DMS 273 treated with DMSO at 0.1 percent for 48 hours (cell line): ENCODE measurements at regions not wholly inside any gene's neighbourhood (a gene's known extent, or its start where the extent isn't known, plus 50 kb on each side); places are given as distances from the start of the nearest gene placed in this dataset.

Source experiments
- DNase-seq: peaks from one replicate; lab custom pipeline; 2025; lab: John Stamatoyannopoulos, UW

DNA sequence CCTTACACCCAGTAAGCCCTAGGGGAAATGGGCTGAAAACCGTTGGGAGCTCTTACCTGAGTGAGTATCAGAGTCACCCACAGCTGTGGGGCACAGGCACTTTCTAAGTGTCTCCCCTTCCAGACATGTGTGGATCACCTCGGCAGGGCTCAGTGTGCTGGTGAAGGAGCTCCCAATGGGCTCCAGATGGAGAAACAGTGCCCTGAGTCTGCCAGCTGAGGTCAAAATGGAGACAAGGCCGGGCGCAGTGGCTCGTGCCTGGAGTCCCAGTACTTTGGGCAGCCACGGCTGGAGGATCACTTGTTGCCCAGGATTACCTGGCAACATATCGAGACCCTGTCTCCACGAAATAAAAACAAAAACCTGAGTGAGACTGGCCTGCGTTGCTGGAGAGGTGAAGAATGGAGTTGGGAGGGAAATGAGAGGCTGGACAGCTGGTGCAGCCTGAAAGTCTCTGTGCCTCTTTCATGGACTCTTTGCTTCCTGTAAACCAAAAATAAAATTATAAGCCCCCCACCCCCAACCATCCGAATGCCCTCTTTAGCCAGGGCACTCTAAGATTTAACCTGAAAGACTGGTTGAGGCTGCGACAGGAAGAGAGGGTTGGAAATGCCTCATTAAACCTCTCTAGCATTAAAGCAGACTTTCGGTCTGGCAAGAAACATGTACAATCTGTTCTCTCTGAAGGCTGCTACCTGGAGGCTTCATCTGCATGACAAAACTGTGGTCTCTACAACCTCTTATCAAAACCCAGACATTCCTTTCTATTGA is 111.8 kb downstream of the SNX19 start:
- no peak for DNase-seq

DNA sequence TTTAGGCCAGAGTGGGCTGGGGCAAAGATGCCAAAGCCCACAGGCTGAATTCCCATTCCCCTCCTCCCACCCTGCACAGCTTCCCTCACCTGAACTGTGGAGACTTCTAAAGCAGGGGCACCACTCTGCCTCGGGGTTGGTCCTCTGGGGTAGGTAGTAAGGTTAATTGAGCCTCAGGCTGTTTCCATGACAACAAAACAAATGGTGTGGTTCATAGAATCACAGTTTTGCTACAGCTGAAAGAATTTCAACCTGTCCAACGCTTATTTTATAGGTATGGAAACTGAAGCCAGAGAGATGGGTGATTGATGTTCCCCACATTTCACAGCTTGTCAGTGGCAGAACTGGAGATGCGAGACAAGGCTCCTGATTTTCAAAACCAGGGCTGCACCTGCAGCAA is 109.5 kb downstream of the SNX19 start:
- no peak for DNase-seq

DNA sequence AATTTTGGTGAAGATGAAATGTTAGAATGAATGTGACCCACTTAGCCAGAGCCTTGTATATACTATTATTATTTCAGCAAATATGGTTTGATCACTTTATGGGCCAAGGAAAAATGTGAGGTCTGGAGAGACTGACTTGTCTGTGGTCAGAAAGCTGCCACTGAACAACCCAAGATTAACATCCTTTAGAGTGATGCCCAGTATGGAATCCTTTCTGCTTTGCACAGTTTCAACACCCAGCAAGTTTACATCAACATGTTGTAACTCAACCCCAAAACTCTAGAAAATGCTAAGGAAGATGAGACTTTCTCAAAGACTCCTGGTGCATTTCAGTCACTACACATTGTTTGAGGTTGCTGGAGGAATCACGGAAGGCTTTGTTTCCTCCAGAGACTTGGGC is 107.7 kb downstream of the SNX19 start:
- DNase-seq: no peak

DNA sequence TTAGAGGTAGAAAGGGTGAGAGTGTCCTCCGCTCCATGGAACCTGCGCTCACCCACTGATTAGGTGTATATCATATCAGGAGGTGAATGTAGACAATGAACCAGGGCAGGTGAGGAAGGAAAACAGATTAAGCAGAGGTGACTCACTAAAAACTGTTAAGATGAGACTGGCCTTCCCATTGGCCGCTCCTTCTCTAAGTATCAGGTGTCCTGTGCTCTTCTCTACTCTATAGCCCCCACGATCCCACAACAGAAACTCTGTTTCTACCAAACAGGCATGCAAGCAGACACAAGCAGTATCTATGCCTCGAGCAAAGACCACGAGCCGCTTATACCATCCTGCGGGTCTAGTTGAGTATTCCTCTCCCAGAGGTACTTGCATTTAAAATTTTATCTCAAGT is 103.1 kb downstream of the SNX19 start:
- DNase-seq: no peak

DNA sequence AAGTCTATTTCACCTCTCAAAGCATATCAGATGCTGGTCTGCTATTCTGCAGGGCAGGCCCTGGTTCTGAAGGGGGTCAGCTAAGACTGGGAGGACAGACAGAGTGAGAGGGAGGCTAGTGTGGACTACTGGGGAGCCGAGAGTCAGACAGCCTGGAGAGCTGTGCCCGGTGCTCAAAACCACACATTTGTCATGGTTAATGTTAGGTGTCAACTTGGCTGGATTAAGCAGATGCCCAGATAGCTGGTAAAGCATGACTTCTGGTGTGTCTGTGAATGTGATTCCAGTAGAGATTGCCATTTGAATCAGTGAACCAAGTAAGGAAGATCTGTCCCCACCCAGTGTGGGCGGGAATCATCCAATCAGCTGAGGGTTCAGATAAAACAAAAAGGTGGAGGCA is 102.6 kb downstream of the SNX19 start:
- DNase-seq: no peak

DNA sequence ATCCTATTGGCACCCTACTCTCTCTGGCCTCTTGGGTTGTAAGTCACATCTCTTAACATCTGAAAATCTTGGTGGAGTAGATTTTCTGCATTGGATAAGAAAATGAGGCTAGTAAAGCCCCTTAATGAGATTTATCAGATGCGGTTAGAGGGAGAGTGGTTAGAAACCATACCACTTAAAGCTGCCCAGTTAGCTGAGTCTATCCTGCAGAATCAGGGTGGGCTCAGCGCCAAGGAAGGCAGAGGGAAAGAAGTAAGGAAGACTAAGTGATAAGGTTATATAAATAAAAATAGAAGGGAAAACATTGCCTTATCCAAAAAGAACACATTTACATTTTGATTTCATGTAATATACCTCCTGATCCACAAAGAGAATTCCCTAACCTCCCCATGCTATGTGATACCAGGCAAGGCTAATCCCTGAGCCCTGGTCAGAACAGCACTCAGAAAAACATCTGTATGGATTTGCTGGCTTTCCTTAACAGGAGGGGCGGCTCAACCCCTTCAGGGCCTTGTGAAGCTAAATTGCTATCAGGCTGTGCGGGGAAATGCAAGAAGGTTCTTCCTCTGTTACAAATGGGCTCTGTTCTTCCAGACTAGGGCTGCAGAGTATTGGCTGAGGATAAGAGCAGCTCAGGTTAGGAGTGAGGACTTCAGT is 101.7 kb downstream of the SNX19 start:
- DNase-seq: no peak

DNA sequence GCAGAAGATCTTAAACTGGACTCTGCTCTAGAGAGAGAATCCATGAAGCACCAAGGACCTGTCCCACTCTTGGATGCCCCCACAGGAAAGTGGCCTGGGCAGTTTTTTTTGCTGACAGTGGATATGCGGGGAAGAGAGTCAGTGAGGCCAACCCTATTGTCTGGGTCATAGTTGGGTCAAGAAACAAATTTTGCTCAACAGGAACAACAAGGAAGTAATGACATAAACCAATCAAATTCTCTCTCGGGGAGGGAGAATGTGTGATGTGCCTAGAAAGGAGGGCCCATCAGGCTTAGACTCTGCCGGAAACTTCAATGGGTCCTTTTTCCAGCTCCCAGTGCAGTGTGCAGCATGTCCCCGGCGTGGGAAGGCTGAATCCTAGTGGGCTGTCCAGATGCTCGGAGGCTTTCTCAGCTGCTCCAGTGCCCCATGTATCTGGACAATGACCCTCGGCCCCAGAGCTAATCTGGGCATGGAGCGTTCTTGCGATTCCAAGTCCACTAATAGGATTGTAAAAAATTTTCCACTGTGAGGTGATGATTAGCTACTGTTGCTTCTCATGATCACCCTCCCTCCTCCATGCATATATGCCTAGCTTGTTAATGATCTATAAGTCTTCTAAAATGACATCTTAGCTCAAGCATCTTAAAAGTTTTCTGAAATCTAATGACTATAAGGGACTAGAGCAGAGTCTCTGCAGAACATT is 101.0 kb downstream of the SNX19 start:
- DNase-seq: no peak

DNA sequence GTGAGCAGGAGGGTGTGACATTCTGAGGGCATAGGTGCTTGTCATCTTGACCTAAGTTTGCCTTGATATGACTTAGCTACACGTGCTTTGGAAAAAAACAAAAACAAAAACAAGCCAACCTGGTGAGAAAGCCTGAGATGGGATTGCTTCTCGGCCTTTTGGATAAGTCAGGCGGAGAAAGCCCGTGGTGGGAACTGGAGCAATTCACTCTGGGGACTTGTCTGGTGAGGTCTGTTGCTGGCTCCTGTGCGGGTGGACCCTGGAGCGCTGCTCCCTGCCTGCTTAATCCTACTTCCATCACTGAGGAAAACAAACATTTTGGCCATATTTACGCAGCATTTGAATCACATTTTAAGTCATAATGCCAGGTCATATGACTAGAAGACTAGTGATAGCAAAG is 100.3 kb downstream of the SNX19 start:
- no peak for DNase-seq

DNA sequence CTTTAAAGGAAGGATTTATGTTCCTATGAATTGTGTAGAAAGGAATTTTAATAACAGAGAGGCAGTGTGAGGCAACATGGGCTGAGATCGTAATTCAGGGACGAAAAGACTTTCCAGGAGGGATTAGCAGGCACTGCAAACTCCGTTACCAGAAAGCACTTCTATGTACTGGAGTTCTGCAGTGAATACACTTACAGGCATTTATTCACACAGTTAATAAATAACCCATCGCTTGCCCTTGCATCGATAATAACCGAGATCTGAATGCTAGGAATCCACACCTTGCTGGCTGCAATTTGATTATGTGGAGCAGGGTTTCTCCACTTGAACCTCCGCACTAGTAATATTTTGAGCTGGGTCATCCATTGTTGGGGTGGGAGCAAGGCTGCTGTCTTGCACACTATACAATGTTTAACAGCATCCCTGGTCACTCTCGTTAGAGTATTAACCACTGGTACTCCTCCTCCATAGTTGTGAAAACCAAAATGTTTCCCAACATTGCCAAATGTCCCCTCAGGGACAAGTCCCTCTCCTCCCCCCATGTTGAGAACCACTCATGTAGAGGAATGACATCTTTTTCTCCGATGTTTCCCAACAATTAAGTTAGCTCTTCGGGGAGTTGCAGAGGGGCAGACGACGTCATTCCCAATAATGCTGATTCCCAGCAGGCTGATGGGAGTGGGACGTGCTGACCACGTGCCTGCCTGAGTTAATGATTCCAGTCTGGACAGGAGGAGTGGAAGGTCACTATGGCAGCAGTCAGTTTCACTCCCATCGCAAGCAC is 99.5 kb downstream of the SNX19 start:
- no peak for DNase-seq

DNA sequence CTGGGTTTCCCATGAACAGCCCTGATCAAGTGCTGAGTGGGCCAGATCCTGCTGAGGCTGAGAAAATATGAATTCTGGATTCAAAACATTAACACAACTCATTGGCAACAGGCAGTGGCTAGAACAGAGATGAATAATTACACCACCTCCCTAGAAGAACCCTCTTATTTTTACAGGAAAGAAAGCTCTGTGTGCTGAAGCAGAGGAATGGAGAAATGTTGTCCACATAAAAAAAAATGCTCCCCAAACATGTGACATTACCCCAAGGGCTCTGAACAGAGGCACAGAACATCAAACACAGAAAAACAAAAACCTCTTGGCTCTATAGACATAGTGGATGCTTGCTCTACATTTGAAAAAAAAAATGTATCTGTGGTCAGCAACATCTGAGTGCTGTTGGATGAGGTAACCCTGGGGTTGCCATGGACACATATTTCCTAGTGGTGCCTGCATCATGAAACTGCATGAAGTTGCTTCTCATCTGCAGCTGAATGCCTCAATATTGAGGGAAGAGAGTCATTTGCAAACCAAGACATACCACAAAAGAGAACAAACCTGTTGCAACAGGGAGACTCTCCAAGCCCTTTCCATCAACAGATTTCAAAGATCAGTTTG is 98.8 kb downstream of the SNX19 start:
- no peak for DNase-seq

DNA sequence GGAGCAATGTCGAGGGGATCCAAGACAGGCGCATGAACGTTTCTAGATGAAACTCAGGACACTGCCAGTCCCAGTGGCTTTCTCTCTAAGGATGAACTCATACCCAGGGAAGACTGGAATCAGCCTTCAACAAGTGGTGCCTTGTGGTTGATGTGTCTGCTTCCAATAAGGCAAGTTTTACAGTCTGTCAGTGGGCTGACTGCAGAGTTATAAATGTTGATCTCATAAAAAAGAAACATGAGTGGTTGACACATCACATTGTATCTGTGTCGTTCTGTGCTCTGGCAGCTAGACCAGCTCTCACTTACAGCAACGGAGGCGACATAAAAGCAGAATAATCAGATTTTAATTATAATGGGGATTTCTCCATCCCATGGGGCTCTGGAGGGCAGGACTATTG is 96.7 kb downstream of the SNX19 start:
- no peak for DNase-seq
